SK-N-SH (cell line): ENCODE measurements at regions not wholly inside any gene's neighbourhood (a gene's known extent, or its start where the extent isn't known, plus 50 kb on each side); places are given as distances from the start of the nearest gene placed in this dataset.

Experiments
- CHD2 ChIP-seq: fragments of 150-350 bp; IDR thresholded peaks from 2 replicates; pipeline ENCODE4 v1.6.1; 2018; ENCODE audit warnings: low read length; ENCODE audit not compliant: partially characterized antibody
- EP300 ChIP-seq, 2 experiments: IDR thresholded peaks; 2 replicates each; pipeline versions ENCODE4 v1.4.0 to v1.6.1; 2012; ENCODE audit warnings: borderline replicate concordance in 1 of 2, low read depth in 1 of 2, low read length in 1 of 2
- FOSL2 ChIP-seq: IDR thresholded peaks from 2 replicates; pipeline ENCODE4 v1.4.0; 2012; ENCODE audit warnings: low read depth, mild to moderate bottlenecking, moderate library complexity, borderline replicate concordance
- FOXM1 ChIP-seq: IDR thresholded peaks from 2 replicates; pipeline ENCODE4 v1.4.0; 2012; ENCODE audit warnings: low read depth, mild to moderate bottlenecking
- POLR2AphosphoS5 ChIP-seq: IDR thresholded peaks from 2 replicates; pipeline ENCODE4 v1.6.1; 2012; ENCODE audit warnings: low read depth, low read length
- RAD21 ChIP-seq: IDR thresholded peaks from 2 replicates; pipeline ENCODE4 v1.6.1; 2012; ENCODE audit warnings: mild to moderate bottlenecking, low read length
- TAF1 ChIP-seq: IDR thresholded peaks from 2 replicates; pipeline ENCODE4 v1.6.1; 2012; ENCODE audit warnings: low read depth, mild to moderate bottlenecking, low read length, moderate library complexity, borderline replicate concordance
- TEAD4 ChIP-seq: IDR thresholded peaks from 2 replicates; pipeline ENCODE4 v1.4.0; 2012; ENCODE audit warnings: mild to moderate bottlenecking, borderline replicate concordance; ENCODE audit not compliant: insufficient read depth
- TF ChIP-seq, protein P1 (sequence below): fragments of 200-600 bp; sonication (generic); IDR thresholded peaks from 2 replicates; pipeline ENCODE4 v1.6.1; 2017; ENCODE audit warnings: antibody characterized with exemption, mild to moderate bottlenecking, moderate library complexity
- TF ChIP-seq, protein P2 (sequence below): IDR thresholded peaks from 2 replicates; pipeline ENCODE4 v1.6.1; 2012; ENCODE audit warnings: mild to moderate bottlenecking, low read depth, low read length, moderate library complexity
- TF ChIP-seq, protein P3 (sequence below): IDR thresholded peaks from 2 replicates; pipeline ENCODE4 v1.4.0; 2012; ENCODE audit warnings: low read depth, borderline replicate concordance
- TF ChIP-seq, protein P4 (sequence below): IDR thresholded peaks from 2 replicates; pipeline ENCODE4 v1.4.0; 2012; ENCODE audit warnings: low read depth
- TF ChIP-seq, protein P5 (sequence below): IDR thresholded peaks from 2 replicates; pipeline ENCODE4 v1.4.0; 2012; ENCODE audit warnings: low read depth, borderline replicate concordance

DNA sequence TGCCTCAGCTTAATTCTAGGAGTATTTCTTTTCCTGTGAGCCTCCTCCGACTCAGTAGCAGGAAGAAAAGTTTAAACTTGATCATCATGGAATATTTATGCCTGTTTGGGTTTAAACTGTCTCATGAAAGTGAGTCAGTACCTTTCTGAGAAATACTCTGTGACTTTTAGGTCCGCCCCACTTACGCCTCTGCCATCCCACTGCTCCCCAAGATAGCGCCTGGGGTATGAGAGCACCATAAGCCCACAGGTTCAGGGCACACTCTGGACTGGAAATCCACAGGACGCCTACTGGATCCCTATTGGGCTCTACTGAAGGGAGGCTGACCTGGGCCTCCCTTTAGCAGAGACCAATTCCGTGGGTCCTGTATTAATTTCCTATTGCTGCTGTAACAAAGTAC, 175.8 kb upstream of the CDH20 start:
- TF ChIP-seq POLR2AphosphoS5 (no peak), RAD21 (no peak), FOSL2 (no peak), TEAD4 (no peak), CHD2 (no peak), FOXM1 (no peak), TAF1 (no peak), EP300 (IDR thresholded peaks at IDR 0.05; ENCODE audit: borderline replicate concordance in 1 of 2, low read depth in 1 of 2, low read length in 1 of 2) (no peak)
- TF ChIP-seq, protein P1, sequence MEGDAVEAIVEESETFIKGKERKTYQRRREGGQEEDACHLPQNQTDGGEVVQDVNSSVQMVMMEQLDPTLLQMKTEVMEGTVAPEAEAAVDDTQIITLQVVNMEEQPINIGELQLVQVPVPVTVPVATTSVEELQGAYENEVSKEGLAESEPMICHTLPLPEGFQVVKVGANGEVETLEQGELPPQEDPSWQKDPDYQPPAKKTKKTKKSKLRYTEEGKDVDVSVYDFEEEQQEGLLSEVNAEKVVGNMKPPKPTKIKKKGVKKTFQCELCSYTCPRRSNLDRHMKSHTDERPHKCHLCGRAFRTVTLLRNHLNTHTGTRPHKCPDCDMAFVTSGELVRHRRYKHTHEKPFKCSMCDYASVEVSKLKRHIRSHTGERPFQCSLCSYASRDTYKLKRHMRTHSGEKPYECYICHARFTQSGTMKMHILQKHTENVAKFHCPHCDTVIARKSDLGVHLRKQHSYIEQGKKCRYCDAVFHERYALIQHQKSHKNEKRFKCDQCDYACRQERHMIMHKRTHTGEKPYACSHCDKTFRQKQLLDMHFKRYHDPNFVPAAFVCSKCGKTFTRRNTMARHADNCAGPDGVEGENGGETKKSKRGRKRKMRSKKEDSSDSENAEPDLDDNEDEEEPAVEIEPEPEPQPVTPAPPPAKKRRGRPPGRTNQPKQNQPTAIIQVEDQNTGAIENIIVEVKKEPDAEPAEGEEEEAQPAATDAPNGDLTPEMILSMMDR, result no peak
- TF ChIP-seq, protein P2, sequence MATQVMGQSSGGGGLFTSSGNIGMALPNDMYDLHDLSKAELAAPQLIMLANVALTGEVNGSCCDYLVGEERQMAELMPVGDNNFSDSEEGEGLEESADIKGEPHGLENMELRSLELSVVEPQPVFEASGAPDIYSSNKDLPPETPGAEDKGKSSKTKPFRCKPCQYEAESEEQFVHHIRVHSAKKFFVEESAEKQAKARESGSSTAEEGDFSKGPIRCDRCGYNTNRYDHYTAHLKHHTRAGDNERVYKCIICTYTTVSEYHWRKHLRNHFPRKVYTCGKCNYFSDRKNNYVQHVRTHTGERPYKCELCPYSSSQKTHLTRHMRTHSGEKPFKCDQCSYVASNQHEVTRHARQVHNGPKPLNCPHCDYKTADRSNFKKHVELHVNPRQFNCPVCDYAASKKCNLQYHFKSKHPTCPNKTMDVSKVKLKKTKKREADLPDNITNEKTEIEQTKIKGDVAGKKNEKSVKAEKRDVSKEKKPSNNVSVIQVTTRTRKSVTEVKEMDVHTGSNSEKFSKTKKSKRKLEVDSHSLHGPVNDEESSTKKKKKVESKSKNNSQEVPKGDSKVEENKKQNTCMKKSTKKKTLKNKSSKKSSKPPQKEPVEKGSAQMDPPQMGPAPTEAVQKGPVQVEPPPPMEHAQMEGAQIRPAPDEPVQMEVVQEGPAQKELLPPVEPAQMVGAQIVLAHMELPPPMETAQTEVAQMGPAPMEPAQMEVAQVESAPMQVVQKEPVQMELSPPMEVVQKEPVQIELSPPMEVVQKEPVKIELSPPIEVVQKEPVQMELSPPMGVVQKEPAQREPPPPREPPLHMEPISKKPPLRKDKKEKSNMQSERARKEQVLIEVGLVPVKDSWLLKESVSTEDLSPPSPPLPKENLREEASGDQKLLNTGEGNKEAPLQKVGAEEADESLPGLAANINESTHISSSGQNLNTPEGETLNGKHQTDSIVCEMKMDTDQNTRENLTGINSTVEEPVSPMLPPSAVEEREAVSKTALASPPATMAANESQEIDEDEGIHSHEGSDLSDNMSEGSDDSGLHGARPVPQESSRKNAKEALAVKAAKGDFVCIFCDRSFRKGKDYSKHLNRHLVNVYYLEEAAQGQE, result no peak
- TF ChIP-seq, protein P3, sequence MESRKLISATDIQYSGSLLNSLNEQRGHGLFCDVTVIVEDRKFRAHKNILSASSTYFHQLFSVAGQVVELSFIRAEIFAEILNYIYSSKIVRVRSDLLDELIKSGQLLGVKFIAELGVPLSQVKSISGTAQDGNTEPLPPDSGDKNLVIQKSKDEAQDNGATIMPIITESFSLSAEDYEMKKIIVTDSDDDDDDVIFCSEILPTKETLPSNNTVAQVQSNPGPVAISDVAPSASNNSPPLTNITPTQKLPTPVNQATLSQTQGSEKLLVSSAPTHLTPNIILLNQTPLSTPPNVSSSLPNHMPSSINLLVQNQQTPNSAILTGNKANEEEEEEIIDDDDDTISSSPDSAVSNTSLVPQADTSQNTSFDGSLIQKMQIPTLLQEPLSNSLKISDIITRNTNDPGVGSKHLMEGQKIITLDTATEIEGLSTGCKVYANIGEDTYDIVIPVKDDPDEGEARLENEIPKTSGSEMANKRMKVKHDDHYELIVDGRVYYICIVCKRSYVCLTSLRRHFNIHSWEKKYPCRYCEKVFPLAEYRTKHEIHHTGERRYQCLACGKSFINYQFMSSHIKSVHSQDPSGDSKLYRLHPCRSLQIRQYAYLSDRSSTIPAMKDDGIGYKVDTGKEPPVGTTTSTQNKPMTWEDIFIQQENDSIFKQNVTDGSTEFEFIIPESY, result no peak
- TF ChIP-seq, protein P4, sequence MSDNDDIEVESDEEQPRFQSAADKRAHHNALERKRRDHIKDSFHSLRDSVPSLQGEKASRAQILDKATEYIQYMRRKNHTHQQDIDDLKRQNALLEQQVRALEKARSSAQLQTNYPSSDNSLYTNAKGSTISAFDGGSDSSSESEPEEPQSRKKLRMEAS, result no peak
- TF ChIP-seq, protein P5, sequence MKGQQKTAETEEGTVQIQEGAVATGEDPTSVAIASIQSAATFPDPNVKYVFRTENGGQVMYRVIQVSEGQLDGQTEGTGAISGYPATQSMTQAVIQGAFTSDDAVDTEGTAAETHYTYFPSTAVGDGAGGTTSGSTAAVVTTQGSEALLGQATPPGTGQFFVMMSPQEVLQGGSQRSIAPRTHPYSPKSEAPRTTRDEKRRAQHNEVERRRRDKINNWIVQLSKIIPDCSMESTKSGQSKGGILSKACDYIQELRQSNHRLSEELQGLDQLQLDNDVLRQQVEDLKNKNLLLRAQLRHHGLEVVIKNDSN, result no peak
